ENCODE measurements at regions not wholly inside any gene's neighbourhood (a gene's known extent, or its start where the extent isn't known, plus 50 kb on each side); places are given as distances from the start of the nearest gene placed in this dataset.

DNA sequence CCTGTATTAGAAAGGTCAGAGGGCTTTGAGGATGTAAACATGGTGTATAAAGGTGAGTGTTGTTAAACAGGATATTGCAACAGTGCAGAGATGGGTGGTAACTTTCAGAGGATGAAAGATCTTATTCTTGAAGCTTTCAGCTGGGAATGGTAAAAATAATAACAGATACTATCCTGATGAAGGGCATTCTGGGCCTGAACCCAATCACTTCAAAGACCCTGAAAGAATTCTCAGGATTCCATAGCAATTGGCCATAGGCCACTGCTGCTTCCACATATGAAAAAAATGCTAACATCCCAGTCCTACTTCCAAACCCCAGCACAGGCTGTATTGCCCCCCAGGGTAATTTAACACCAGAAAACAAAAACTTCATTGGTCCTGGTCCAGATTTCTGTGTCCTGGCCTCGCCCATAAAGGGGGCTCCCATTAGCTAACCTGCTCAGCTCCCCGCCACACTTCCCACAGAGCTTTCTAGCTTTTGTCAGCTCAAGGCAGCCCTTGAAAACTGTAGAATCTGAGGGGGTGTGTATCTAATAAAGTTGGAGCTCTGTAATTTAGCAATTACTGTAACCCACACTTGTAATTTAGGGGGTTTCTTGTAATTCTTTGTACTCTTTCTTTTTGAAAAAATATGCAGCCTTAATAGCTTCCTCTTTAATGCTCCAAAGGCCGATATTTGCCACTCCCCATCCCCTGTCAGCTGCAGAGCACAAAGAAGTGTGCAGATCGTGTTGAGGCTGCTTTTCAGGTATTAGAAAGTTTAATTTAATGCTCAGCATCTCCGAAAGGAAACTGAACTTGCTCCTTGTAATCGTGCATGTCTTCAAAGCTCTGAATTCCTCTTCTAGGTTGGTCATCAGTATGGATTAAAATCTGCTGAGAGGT lies 371.5 kb downstream of the SEC14L1 start (continued):
- TF ChIP-seq, protein P1, sequence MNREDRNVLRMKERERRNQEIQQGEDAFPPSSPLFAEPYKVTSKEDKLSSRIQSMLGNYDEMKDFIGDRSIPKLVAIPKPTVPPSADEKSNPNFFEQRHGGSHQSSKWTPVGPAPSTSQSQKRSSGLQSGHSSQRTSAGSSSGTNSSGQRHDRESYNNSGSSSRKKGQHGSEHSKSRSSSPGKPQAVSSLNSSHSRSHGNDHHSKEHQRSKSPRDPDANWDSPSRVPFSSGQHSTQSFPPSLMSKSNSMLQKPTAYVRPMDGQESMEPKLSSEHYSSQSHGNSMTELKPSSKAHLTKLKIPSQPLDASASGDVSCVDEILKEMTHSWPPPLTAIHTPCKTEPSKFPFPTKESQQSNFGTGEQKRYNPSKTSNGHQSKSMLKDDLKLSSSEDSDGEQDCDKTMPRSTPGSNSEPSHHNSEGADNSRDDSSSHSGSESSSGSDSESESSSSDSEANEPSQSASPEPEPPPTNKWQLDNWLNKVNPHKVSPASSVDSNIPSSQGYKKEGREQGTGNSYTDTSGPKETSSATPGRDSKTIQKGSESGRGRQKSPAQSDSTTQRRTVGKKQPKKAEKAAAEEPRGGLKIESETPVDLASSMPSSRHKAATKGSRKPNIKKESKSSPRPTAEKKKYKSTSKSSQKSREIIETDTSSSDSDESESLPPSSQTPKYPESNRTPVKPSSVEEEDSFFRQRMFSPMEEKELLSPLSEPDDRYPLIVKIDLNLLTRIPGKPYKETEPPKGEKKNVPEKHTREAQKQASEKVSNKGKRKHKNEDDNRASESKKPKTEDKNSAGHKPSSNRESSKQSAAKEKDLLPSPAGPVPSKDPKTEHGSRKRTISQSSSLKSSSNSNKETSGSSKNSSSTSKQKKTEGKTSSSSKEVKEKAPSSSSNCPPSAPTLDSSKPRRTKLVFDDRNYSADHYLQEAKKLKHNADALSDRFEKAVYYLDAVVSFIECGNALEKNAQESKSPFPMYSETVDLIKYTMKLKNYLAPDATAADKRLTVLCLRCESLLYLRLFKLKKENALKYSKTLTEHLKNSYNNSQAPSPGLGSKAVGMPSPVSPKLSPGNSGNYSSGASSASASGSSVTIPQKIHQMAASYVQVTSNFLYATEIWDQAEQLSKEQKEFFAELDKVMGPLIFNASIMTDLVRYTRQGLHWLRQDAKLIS (CRISPR knock-in tag; IDR thresholded peaks at IDR 0.05), result no peak; the same call in 1 of the 2 replicates
- TF ChIP-seq MED8 (CRISPR knock-in tag; IDR thresholded peaks at IDR 0.05; ENCODE audit: insufficient replicate concordance), result peak; percentile 69
- TF ChIP-seq MATR3 (CRISPR knock-in tag; IDR thresholded peaks at IDR 0.05), result no peak
- TF ChIP-seq XRCC5 (optimal IDR thresholded peaks at IDR 0.05; ENCODE audit: low read length), result no peak
- TF ChIP-seq YY1 (IDR thresholded peaks at IDR 0.05; ENCODE audit: insufficient read depth, insufficient replicate concordance, low read depth, low read length), result no peak
- TF ChIP-seq HNRNPK (IDR thresholded peaks at IDR 0.05; ENCODE audit: low read depth, low read length, poor library complexity, severe bottlenecking), result no peak
- TF ChIP-seq, protein P2, sequence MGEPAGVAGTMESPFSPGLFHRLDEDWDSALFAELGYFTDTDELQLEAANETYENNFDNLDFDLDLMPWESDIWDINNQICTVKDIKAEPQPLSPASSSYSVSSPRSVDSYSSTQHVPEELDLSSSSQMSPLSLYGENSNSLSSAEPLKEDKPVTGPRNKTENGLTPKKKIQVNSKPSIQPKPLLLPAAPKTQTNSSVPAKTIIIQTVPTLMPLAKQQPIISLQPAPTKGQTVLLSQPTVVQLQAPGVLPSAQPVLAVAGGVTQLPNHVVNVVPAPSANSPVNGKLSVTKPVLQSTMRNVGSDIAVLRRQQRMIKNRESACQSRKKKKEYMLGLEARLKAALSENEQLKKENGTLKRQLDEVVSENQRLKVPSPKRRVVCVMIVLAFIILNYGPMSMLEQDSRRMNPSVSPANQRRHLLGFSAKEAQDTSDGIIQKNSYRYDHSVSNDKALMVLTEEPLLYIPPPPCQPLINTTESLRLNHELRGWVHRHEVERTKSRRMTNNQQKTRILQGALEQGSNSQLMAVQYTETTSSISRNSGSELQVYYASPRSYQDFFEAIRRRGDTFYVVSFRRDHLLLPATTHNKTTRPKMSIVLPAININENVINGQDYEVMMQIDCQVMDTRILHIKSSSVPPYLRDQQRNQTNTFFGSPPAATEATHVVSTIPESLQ (CRISPR knock-in tag; conservative IDR thresholded peaks at IDR 0.05), result 0 out of 2 replicates have a peak, but pooled peaks have one; percentile 6
- TF ChIP-seq ZNF224 (CRISPR knock-in tag; IDR thresholded peaks at IDR 0.05), result no peak
- TF ChIP-seq HOXA9 (CRISPR knock-in tag; IDR thresholded peaks at IDR 0.05; ENCODE audit: borderline replicate concordance), result no peak
- TF ChIP-seq, protein P3, sequence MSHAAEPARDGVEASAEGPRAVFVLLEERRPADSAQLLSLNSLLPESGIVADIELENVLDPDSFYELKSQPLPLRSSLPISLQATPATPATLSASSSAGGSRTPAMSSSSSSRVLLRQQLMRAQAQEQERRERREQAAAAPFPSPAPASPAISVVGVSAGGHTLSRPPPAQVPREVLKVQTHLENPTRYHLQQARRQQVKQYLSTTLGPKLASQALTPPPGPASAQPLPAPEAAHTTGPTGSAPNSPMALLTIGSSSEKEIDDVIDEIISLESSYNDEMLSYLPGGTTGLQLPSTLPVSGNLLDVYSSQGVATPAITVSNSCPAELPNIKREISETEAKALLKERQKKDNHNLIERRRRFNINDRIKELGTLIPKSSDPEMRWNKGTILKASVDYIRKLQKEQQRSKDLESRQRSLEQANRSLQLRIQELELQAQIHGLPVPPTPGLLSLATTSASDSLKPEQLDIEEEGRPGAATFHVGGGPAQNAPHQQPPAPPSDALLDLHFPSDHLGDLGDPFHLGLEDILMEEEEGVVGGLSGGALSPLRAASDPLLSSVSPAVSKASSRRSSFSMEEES (CRISPR knock-in tag; IDR thresholded peaks at IDR 0.05), result peak; percentile 77
- no peak for TF ChIP-seq ZNF296 (CRISPR knock-in tag; conservative IDR thresholded peaks at IDR 0.05)
- TF ChIP-seq ZNF34 (CRISPR knock-in tag; IDR thresholded peaks at IDR 0.05; ENCODE audit: borderline replicate concordance), result no peak; the same call in 1 of the 2 replicates
- TF ChIP-seq CCDC6 (CRISPR knock-in tag; IDR thresholded peaks at IDR 0.05), result peak; percentile 84
- no peak for TF ChIP-seq PAF1 (CRISPR knock-in tag; IDR thresholded peaks at IDR 0.05)
- TF ChIP-seq ZNF607 (CRISPR knock-in tag; IDR thresholded peaks at IDR 0.05; ENCODE audit: borderline replicate concordance), result no peak
- TF ChIP-seq TBL1XR1 (IDR thresholded peaks at IDR 0.05; ENCODE audit: borderline replicate concordance, low read length, partially characterized antibody), result no peak
- peak; percentile 26; the same call in 1 of the 2 replicates for TF ChIP-seq ZNF292 (CRISPR knock-in tag; IDR thresholded peaks at IDR 0.05; ENCODE audit: borderline replicate concordance, low read depth)
- TF ChIP-seq GTF2F1 (IDR thresholded peaks at IDR 0.05; ENCODE audit: low read length), result no peak
- no peak; the same call in 1 of the 2 replicates for TF ChIP-seq ZNF501 (CRISPR knock-in tag; IDR thresholded peaks at IDR 0.05)
- no peak for TF ChIP-seq MTA3 (CRISPR knock-in tag; IDR thresholded peaks at IDR 0.05)
- TF ChIP-seq PHF20 (CRISPR knock-in tag; IDR thresholded peaks at IDR 0.05), result no peak
- no peak for TF ChIP-seq AHR (CRISPR knock-in tag; IDR thresholded peaks at IDR 0.05)
- no peak for TF ChIP-seq ATM (IDR thresholded peaks at IDR 0.05; ENCODE audit: borderline replicate concordance)
- no peak for TF ChIP-seq NFRKB (IDR thresholded peaks at IDR 0.05)

Data from HepG2 (cell line).